ENCODE measurements at regions not wholly inside any gene's neighbourhood (a gene's known extent, or its start where the extent isn't known, plus 50 kb on each side); places are given as distances from the start of the nearest gene placed in this dataset.

- TF ChIP-seq CTCF (IDR thresholded peaks at IDR 0.05; ENCODE audit: low read depth, low read length) (no peak), POLR2A (IDR thresholded peaks at IDR 0.05; ENCODE audit: extremely low read depth, insufficient read length) (no peak), MYC (IDR thresholded peaks at IDR 0.05; ENCODE audit: low read depth, low read length) (no peak), MAX (IDR thresholded peaks at IDR 0.05; ENCODE audit: low read depth, low read length) (no peak)
- no peak overlapping the region for H3K4me3 ChIP-seq (ENCODE audit: low read depth, low read length)
- DNase-seq (ENCODE audit: low read depth), result no peak
Measured at GRCh38 chr2:6394276-6394675, 471.4 kb downstream of the CMPK2 start.

DNA sequence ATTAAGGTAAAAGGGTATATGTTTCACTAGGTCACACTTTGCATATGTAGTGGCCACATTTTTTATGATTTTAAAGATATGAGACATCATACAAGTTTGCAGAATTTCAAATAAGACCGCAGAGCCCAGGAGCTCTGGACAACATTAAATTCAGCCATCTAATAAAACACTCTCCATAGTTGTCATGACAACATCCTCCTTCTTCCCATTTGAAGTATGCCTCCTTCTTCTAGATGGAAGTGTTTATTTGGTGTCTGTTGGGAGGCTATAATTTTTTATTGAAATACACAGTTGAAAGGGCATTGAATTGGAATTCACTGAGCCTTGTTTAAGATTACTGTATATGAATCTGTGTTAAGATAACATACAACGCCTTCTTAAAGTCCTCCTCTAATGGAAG is 467.3 kb downstream of the CMPK2 start:
- no peak for DNase-seq (ENCODE audit: low read depth)
- TF ChIP-seq MAX (IDR thresholded peaks at IDR 0.05; ENCODE audit: low read depth, low read length), result no peak
- TF ChIP-seq MYC (IDR thresholded peaks at IDR 0.05; ENCODE audit: low read depth, low read length), result no peak
- no peak for TF ChIP-seq CTCF (IDR thresholded peaks at IDR 0.05; ENCODE audit: low read depth, low read length)
- no peak for TF ChIP-seq POLR2A (IDR thresholded peaks at IDR 0.05; ENCODE audit: extremely low read depth, insufficient read length)
- no peak overlapping the region for H3K4me3 ChIP-seq (ENCODE audit: low read depth, low read length)

DNA sequence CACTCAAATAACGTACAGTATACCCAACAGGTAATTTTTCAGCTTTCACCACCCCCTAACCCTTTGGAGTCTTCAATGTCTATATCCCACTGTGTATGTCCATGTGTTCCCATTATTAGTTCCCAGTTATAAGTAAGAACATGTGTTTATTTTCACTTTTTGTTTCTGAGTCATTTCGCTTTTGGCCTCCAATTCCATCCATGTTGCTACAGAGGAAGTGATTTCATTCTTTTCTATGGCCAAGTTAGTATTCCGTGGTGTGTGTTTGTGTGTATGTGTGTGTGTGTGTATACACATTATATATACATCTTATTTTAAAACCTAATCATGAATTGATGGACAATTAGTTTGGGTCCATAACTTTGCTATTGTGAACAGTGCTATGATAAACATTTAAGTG is 464.4 kb downstream of the CMPK2 start:
- no peak overlapping the region for H3K4me3 ChIP-seq (ENCODE audit: low read depth, low read length)
- no peak for TF ChIP-seq CTCF (IDR thresholded peaks at IDR 0.05; ENCODE audit: low read depth, low read length)
- no peak for TF ChIP-seq POLR2A (IDR thresholded peaks at IDR 0.05; ENCODE audit: extremely low read depth, insufficient read length)
- no peak for TF ChIP-seq MAX (IDR thresholded peaks at IDR 0.05; ENCODE audit: low read depth, low read length)
- no peak for TF ChIP-seq MYC (IDR thresholded peaks at IDR 0.05; ENCODE audit: low read depth, low read length)
- DNase-seq (ENCODE audit: low read depth), result no peak

DNA sequence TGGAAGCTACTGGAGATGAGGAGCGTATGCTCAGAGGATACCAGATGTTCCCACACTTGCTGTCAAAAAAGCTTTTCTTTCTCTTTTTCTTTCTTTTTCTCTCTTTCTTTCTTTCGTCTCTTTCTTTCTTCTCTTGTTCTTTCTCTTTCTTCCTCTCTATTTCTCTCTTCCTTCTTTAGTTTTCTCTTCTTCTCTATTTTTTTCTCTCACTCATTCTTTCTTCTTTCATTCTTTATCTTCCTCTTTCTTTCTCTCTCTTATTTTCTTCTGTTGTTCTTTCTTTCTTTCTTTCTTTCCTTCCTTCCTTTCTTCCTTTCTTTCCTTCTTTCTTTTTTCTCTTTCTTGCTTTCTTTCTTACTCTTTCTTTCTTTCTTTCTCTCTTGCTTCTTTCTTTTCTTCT is 457.6 kb downstream of the CMPK2 start:
- H3K4me3 ChIP-seq (ENCODE audit: low read depth, low read length), result no peak overlapping the region
- DNase-seq (ENCODE audit: low read depth), result no peak
- TF ChIP-seq POLR2A (IDR thresholded peaks at IDR 0.05; ENCODE audit: extremely low read depth, insufficient read length), result no peak

GRCh38 chr2:6410313-6410712 is 455.4 kb downstream of the CMPK2 start:
- no peak overlapping the region for H3K4me3 ChIP-seq (ENCODE audit: low read depth, low read length)
- DNase-seq (ENCODE audit: low read depth), result no peak
- no peak for TF ChIP-seq MAX (IDR thresholded peaks at IDR 0.05; ENCODE audit: low read depth, low read length)
- TF ChIP-seq CTCF (IDR thresholded peaks at IDR 0.05; ENCODE audit: low read depth, low read length), result no peak
- no peak for TF ChIP-seq MYC (IDR thresholded peaks at IDR 0.05; ENCODE audit: low read depth, low read length)
- TF ChIP-seq POLR2A (IDR thresholded peaks at IDR 0.05; ENCODE audit: extremely low read depth, insufficient read length), result no peak

GRCh38 chr2:6412533-6413091 is 453.1 kb downstream of the CMPK2 start:
- no peak overlapping the region for H3K4me3 ChIP-seq (ENCODE audit: low read depth, low read length)
- TF ChIP-seq MAX (IDR thresholded peaks at IDR 0.05; ENCODE audit: low read depth, low read length) (no peak), CTCF (IDR thresholded peaks at IDR 0.05; ENCODE audit: low read depth, low read length) (no peak), MYC (IDR thresholded peaks at IDR 0.05; ENCODE audit: low read depth, low read length) (no peak), POLR2A (IDR thresholded peaks at IDR 0.05; ENCODE audit: extremely low read depth, insufficient read length) (no peak)
- DNase-seq (ENCODE audit: low read depth), result no peak
